Stimulated activated naive B cell treated with anti-CD40 and anti-IgM and Interleukin-4, amounts not matched to agents 10 μg/mL and 1 μg/mL and 100 μg/mL, for 72 hours (primary cell): ENCODE measurements at regions not wholly inside any gene's neighbourhood (a gene's known extent, or its start where the extent isn't known, plus 50 kb on each side); places are given as distances from the start of the nearest gene placed in this dataset.
"Not testable (repeated sequence)": the region's sequence is repeated elsewhere in the genome, so short reads cannot be mapped to it uniquely, and the experiment has no call there.

ENCODE experiments used
- ATAC-seq, 2 donors: fragments of 150-1000 bp; cut with Tn5 transposase; replicated peaks; 2 replicates each; pipeline ENCODE4 v1.10.0; 2021; ENCODE audit warnings: moderate library complexity in 1 of 2
- DNase-seq: peaks from one replicate; pipeline ENCODE4 v3.0.0; 2021
- H3K27ac Mint-ChIP-seq: one replicate; pipeline ENCODE4 v1.8.0; 2022; ENCODE audit warnings: mild to moderate bottlenecking, mixed read lengths
- H3K27me3 Mint-ChIP-seq, 2 donors: one replicate each; pipeline ENCODE4 v1.8.0; 2022; ENCODE audit warnings: mixed read lengths in 2 of 2
- H3K36me3 Mint-ChIP-seq, 2 donors: one replicate each; pipeline ENCODE4 v1.8.0; 2022; ENCODE audit warnings: mixed read lengths in 2 of 2, mild to moderate bottlenecking in 1 of 2
- H3K4me1 Mint-ChIP-seq, 2 donors: one replicate each; pipeline ENCODE4 v1.8.0; 2022; ENCODE audit warnings: mixed read lengths in 2 of 2, mild to moderate bottlenecking in 1 of 2
- H3K4me3 Mint-ChIP-seq, 2 donors: one replicate each; pipeline ENCODE4 v1.8.0; 2022; ENCODE audit warnings: mild to moderate bottlenecking in 2 of 2, mixed read lengths in 2 of 2, moderate library complexity in 1 of 2
- H3K9me3 Mint-ChIP-seq, 2 donors: one replicate each; pipeline ENCODE4 v1.8.0; 2022; ENCODE audit warnings: mixed read lengths in 2 of 2, mild to moderate bottlenecking in 1 of 2

GRCh38 chr19:28706693-28707092 is 506.3 kb downstream of the UQCRFS1 start:
- no peak for ATAC-seq
- H3K4me1 Mint-ChIP-seq: no peaks in the 10 kb centered on the region
- H3K9me3 Mint-ChIP-seq: no peaks in the 10 kb centered on the region
- no peak for DNase-seq
- H3K27me3 Mint-ChIP-seq: no peaks in the 10 kb centered on the region
- no peak overlapping the region for H3K27ac Mint-ChIP-seq
- H3K36me3 Mint-ChIP-seq: no peaks in the 10 kb centered on the region
- no peak overlapping the region for H3K4me3 Mint-ChIP-seq

GRCh38 chr19:28705008-28705407 is 507.9 kb downstream of the UQCRFS1 start:
- DNase-seq: no peak
- H3K27ac Mint-ChIP-seq: no peak overlapping the region

GRCh38 chr19:28703400-28703956 is 509.5 kb downstream of the UQCRFS1 start:
- H3K36me3 Mint-ChIP-seq: no peaks in the 10 kb centered on the region
- H3K4me3 Mint-ChIP-seq: no peak overlapping the region
- H3K9me3 Mint-ChIP-seq: no peaks in the 10 kb centered on the region
- no peaks in the 10 kb centered on the region for H3K4me1 Mint-ChIP-seq
- H3K27me3 Mint-ChIP-seq: no peaks in the 10 kb centered on the region
- H3K27ac Mint-ChIP-seq: no peak overlapping the region
- ATAC-seq: no peak
- no peak for DNase-seq

More at GRCh38 chr19:28705008-28705407, 507.9 kb downstream of the UQCRFS1 start:
- Mint-ChIP-seq H3K36me3 (no peaks in the 10 kb centered on the region), H3K4me1 (no peaks in the 10 kb centered on the region), H3K9me3 (no peaks in the 10 kb centered on the region), H3K27me3 (no peaks in the 10 kb centered on the region), H3K4me3 (no peak overlapping the region)
- peak; percentile 38 to 47 for ATAC-seq

DNA sequence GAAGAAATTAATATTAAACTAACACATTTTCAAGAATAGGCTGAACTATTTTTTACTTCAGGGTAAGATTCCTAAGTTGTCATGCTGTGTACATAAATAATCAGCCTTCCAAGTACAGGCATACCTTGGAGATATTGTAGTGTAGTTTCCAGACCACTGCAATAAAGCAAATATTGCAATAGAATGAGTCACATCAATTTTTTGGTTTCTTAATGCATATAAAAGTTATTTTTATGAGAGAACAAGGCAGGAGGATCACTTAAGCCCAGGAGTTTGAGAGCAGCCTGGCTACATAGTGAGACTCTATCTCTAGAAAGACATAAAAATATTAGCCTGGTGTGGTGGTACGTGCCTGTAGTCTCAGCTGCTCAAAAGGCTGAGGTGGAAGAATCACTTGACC is 511.5 kb downstream of the UQCRFS1 start:
- Mint-ChIP-seq H3K4me1 (no peaks in the 10 kb centered on the region), H3K9me3 (no peaks in the 10 kb centered on the region), H3K4me3 (no peak overlapping the region), H3K36me3 (no peaks in the 10 kb centered on the region), H3K27ac (no peak overlapping the region), H3K27me3 (peaks cover 0 to 6% of the 10 kb centered on the region in 2 donors)
- no peak for DNase-seq
- no peak for ATAC-seq

GRCh38 chr19:28700176-28700575 is 512.8 kb downstream of the UQCRFS1 start:
- H3K4me3 Mint-ChIP-seq: no peak overlapping the region
- H3K9me3 Mint-ChIP-seq: no peaks in the 10 kb centered on the region
- no peaks in the 10 kb centered on the region for H3K36me3 Mint-ChIP-seq
- no peak for DNase-seq
- no peaks in the 10 kb centered on the region for H3K4me1 Mint-ChIP-seq
- no peak overlapping the region for H3K27ac Mint-ChIP-seq
- peaks cover 0 to 9% of the 10 kb centered on the region in 2 donors for H3K27me3 Mint-ChIP-seq
- ATAC-seq: no peak

DNA sequence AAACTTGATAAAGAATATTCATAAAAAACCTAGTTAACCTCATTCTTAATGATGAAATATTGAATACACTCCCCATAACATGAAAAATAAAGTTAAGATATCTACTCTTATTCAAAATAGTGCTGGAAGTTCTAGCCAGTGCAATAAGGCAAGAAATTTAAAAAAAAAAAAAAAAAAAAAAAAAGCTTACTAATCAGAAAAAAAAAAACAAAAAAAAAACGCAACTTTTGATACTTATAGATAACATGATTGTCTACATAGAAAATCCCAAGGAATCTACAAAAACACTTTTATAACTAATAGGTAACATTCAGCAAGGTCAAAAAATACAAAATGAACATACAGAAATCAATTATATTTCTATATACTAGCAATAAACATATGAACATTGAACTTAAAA is 515.6 kb downstream of the UQCRFS1 start:
- no peak for DNase-seq
- no peak for ATAC-seq
- Mint-ChIP-seq H3K27ac (no peak overlapping the region), H3K36me3 (no peaks in the 10 kb centered on the region), H3K27me3 (peaks cover 0 to 29% of the 10 kb centered on the region in 2 donors), H3K4me1 (no peaks in the 10 kb centered on the region), H3K9me3 (peaks cover 0 to 2% of the 10 kb centered on the region in 2 donors), H3K4me3 (no peak overlapping the region)

GRCh38 chr19:28694812-28695211 is 518.1 kb downstream of the UQCRFS1 start:
- Mint-ChIP-seq H3K9me3 (peaks cover 0 to 4% of the 10 kb centered on the region in 2 donors), H3K27ac (no peak overlapping the region), H3K4me1 (no peaks in the 10 kb centered on the region), H3K36me3 (no peaks in the 10 kb centered on the region), H3K27me3 (peaks cover 0 to 35% of the 10 kb centered on the region in 2 donors), H3K4me3 (no peak overlapping the region)
- no peak for ATAC-seq
- no peak for DNase-seq

DNA sequence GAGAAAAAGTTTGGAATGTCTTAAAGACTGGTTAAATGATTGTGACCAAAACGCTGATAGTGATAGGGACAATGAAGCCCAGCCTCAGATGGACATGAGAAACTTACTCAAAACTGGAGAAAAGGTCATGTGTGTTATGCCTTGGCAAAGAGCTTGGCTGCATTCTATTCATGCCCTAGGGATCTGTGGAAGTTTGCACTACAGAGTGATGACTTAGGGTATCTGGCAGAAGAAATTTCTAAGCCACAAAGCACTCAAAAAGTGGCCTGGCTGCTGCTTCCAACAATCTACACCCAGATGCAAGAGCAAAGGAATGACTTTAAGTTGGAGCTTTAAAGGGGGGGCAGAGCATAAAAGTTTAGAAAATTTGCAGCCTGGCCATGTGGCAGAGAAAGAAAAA is 521.3 kb downstream of the UQCRFS1 start:
- Mint-ChIP-seq H3K27me3 (peaks cover 0 to 29% of the 10 kb centered on the region in 2 donors), H3K27ac (no peak overlapping the region), H3K9me3 (peaks cover 0 to 4% of the 10 kb centered on the region in 2 donors), H3K4me1 (no peaks in the 10 kb centered on the region), H3K36me3 (no peaks in the 10 kb centered on the region), H3K4me3 (no peak overlapping the region)
- ATAC-seq (no peak), DNase-seq (no peak)

- not testable (repeated sequence) for H3K36me3 Mint-ChIP-seq, DNase-seq
Observed at GRCh38 chr19:28689464-28689863, 523.5 kb downstream of the UQCRFS1 start.

GRCh38 chr19:28687296-28687695 is 525.7 kb downstream of the UQCRFS1 start:
- no peaks in the 10 kb centered on the region for H3K36me3 Mint-ChIP-seq
- H3K27ac Mint-ChIP-seq: no peak overlapping the region
- H3K4me3 Mint-ChIP-seq: no peak overlapping the region
- DNase-seq: no peak
- H3K4me1 Mint-ChIP-seq: no peaks in the 10 kb centered on the region
- peaks cover 0 to 6% of the 10 kb centered on the region in 2 donors for H3K27me3 Mint-ChIP-seq
- peaks cover 0 to 9% of the 10 kb centered on the region in 2 donors for H3K9me3 Mint-ChIP-seq
- ATAC-seq: no peak

More at GRCh38 chr19:28689464-28689863, 523.5 kb downstream of the UQCRFS1 start:
- not testable (repeated sequence) for H3K9me3 Mint-ChIP-seq, H3K27ac Mint-ChIP-seq, H3K4me3 Mint-ChIP-seq, ATAC-seq, H3K4me1 Mint-ChIP-seq
- peaks cover 0 to 19% of the 10 kb centered on the region in 2 donors for H3K27me3 Mint-ChIP-seq

GRCh38 chr19:28686756-28687155 is 526.2 kb downstream of the UQCRFS1 start:
- H3K27me3 Mint-ChIP-seq: peaks cover 0 to 6% of the 10 kb centered on the region in 2 donors
- DNase-seq: no peak
- no peak overlapping the region for H3K27ac Mint-ChIP-seq
- no peaks in the 10 kb centered on the region for H3K36me3 Mint-ChIP-seq
- ATAC-seq: no peak
- H3K9me3 Mint-ChIP-seq: peaks cover 0 to 8% of the 10 kb centered on the region in 2 donors
- no peaks in the 10 kb centered on the region for H3K4me1 Mint-ChIP-seq
- H3K4me3 Mint-ChIP-seq: no peak overlapping the region

DNA sequence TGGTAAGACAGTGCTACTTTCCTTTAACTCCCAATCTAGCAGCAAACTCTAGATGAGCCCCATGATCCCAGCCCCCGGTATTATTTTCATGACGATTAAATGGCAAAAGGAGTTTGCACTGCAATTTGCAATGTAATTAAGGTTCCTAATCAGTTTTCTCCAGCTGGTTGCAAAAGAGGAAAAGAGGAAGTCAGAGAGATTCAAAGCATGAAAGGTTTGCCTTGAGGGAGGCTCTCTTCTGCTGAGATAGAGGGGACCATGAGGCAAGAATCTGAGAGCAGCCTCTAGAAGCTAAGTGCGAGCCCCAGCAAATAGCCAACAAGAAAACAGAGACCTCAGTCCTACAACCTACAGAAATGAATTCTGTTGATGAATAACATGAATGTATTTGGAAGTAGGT is 527.1 kb downstream of the UQCRFS1 start:
- Mint-ChIP-seq H3K4me1 (no peaks in the 10 kb centered on the region), H3K27me3 (no peaks in the 10 kb centered on the region), H3K4me3 (no peak overlapping the region), H3K9me3 (peaks cover 0 to 7% of the 10 kb centered on the region in 2 donors), H3K27ac (no peak overlapping the region), H3K36me3 (no peaks in the 10 kb centered on the region)
- DNase-seq: no peak
- no peak for ATAC-seq

DNA sequence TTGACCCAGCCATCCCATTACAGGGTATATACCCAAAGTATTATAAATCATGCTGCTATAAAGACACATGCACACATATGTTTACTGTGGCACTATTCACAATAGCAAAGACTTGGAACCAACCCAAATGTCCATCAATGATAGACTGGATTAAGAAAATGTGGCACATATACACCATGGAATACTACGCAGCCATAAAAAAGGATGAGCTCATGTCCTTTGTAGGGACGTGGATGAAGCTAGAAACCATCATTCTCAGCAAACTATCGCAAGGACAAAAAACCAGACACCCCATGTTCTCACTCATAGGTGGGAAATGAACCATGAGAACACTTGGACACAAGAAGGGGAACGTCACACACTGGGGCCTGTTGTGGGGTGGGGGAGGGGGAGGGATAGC is 527.9 kb downstream of the UQCRFS1 start:
- H3K36me3 Mint-ChIP-seq, H3K4me3 Mint-ChIP-seq, DNase-seq, H3K27ac Mint-ChIP-seq, H3K4me1 Mint-ChIP-seq, H3K9me3 Mint-ChIP-seq, H3K27me3 Mint-ChIP-seq, ATAC-seq: not testable (repeated sequence)

DNA sequence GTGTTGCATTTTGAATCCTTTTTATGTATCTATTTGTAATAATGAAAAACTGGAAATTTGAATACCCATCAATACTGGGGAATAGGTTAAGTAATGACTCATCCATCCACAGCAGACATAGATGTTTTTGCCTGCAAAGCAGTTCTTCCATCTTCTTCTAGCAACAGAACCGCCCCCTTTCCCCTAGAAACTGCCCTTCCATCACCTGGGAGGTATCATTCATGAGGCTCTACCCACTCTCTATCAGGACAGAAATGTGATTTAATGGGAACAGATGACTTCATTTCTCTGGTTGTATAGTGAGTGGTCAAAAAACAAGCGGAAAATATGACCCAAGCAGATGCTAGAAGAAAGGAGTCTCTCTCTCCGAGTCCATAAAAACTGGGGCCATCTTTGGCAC is 532.8 kb downstream of the UQCRFS1 start:
- no peak overlapping the region for H3K4me3 Mint-ChIP-seq
- no peak overlapping the region for H3K27ac Mint-ChIP-seq

DNA sequence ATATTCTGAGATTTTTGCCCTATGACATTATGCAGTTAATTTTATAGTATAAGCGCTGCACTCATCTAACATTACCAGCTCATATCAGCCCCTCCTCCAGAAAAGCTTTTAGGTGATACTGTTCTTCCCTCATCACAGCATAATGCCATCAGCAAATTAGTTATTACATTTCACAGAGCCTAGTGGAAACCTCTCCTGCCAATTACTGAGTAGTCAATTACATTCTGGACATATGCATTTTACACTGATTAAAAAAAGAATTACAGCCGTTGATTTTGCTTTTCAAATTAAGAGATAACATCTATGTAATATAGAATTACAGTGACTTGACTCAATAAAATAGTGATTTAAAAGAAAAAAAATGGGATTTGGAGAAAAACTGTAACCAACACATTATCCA is 542.1 kb downstream of the UQCRFS1 start:
- Mint-ChIP-seq H3K27me3 (peaks cover 3 to 13% of the 10 kb centered on the region in 2 donors), H3K4me1 (no peaks in the 10 kb centered on the region), H3K9me3 (peaks cover 22 to 36% of the 10 kb centered on the region in 2 donors), H3K4me3 (no peak overlapping the region), H3K27ac (no peak overlapping the region), H3K36me3 (peaks cover 0 to 3% of the 10 kb centered on the region in 2 donors)
- DNase-seq (no peak), ATAC-seq (no peak)

More for the DNA sequence above, 532.8 kb downstream of the UQCRFS1 start:
- H3K9me3 Mint-ChIP-seq: peaks cover 6 to 8% of the 10 kb centered on the region in 2 donors
- peaks cover 0 to 3% of the 10 kb centered on the region in 2 donors for H3K27me3 Mint-ChIP-seq
- DNase-seq (no peak), ATAC-seq (no peak)
- H3K4me1 Mint-ChIP-seq: no peaks in the 10 kb centered on the region
- H3K36me3 Mint-ChIP-seq: no peaks in the 10 kb centered on the region
